GM12864 (cell line): ENCODE measurements at regions not wholly inside any gene's neighbourhood (a gene's known extent, or its start where the extent isn't known, plus 50 kb on each side); places are given as distances from the start of the nearest gene placed in this dataset.

Experiments used
- DNase-seq: peaks from one replicate; pipeline ENCODE4 v3.0.0-alpha.2; 2011; ENCODE audit warnings: low read depth
- H3K4me3 ChIP-seq: 2 replicates; pipeline ENCODE4 v1.5.1; 2011; ENCODE audit warnings: mild to moderate bottlenecking, low read depth, low read length, control low read depth
- CTCF ChIP-seq: IDR thresholded peaks from 2 replicates; pipeline ENCODE4 v1.5.1; 2011; ENCODE audit warnings: low read depth, mild to moderate bottlenecking, moderate library complexity, low read length, control low read depth, inconsistent platforms; ENCODE audit errors: missing control alignments

- TF ChIP-seq CTCF = no peak
- no peak overlapping the region for H3K4me3 ChIP-seq
- no peak for DNase-seq
Measured at GRCh38 chr20:40493071-40493470, 196.0 kb downstream of the MAFB start.

- no peak for DNase-seq
- H3K4me3 ChIP-seq = no peak overlapping the region
- TF ChIP-seq CTCF = no peak
Measured at GRCh38 chr20:40491009-40491590, 197.9 kb downstream of the MAFB start.

DNA sequence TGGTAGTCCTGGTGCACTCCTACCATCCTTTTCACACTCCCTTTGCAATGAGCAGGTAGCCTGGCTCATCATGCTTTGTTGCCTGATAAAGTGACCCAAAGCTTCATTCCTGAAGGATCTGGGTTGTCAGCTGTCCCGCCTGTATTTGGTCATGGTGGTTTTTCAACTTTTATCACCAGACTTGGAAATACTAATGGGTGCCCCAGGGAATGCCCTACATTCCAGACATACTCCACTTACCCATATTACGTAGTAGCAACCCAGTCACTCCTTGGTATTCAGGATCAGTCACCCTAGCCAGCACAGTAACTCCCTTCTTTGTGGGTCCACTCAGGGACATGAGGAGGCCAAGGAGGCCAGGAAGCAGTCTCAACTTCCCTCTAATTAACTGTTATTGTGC lies 199.2 kb downstream of the MAFB start:
- H3K4me3 ChIP-seq = no peak overlapping the region
- TF ChIP-seq CTCF = no peak
- no peak for DNase-seq

GRCh38 chr20:40488401-40488800 lies 200.6 kb downstream of the MAFB start:
- no peak for TF ChIP-seq CTCF
- DNase-seq = no peak
- H3K4me3 ChIP-seq = no peak overlapping the region

DNA sequence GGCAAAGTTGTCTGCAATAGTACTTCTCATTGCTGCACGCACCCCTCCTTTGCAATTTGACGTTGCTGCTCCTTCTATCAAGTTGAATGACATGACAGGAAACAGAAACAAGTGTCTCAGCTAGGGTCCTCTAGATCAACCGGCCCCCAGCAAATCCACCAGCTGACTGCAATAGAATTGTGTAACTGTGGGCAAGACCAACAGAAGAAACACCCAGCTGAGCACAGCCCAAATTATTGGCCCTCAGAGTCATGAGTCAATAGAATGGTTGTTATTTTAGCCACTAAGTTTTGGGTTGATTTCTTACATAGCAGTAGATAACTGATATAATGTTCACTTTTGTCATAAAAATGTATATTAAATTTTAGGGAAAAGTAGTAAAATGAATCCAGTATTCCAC lies 202.7 kb downstream of the MAFB start:
- DNase-seq = no peak
- H3K4me3 ChIP-seq = no peak overlapping the region

DNA sequence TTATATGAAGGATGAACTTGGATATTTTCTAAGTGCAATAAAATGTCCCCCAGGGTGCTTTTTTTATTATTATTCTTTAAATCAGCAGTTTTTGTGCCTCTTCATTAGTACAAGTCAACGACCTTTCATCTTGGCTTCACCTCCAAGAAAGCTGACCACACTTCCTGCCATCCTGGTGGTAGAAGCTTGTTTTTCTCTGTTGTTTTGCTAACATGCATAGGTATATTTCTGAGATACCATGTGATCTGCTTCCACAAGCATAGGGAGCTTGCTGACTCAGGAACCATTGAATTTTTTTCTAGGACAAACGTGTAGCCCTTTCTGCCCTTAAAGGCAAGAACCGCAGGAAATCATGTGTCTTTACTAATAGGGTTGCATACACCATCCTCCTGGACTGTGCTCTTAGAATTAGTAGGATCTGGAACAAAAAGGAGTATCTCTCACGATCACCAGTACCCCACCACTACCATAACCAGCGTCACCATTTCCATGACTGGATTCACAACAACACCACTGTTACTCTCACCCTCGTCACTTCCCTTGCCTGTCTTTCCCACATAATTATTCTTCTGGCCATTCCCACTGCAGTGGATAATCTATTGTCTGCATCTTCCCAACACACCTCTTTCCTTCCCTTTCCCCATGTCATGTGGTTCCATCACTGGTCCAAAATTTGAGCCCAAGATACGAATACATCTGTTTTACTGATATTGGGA lies 207.1 kb downstream of the MAFB start:
- no peak overlapping the region for H3K4me3 ChIP-seq
- no peak for DNase-seq
- TF ChIP-seq CTCF = no peak

More for the DNA sequence above, 202.7 kb downstream of the MAFB start:
- no peak for TF ChIP-seq CTCF

DNA sequence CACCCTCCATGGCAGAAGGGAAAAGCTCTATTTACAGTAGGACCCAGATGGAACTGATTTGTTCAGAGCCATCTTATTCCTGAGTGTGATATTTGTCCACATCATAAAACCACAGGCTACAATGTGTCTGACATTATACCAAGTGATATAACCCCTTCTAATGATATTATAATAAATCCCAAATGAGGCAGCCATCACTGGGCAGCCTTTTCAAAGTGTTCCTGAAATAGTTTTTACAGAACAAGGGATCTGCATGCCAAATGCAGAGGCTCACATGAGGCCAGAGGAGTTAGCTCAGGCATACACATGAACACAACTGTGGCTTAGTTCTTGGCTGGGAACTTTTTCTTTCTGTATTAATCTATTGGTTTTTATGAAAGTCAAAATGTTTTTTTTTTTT lies 207.7 kb downstream of the MAFB start:
- no peak overlapping the region for H3K4me3 ChIP-seq
- TF ChIP-seq CTCF = no peak
- DNase-seq = no peak
